KMS-11 (cell line): ENCODE measurements at regions not wholly inside any gene's neighbourhood (a gene's known extent, or its start where the extent isn't known, plus 50 kb on each side); places are given as distances from the start of the nearest gene placed in this dataset.

Experiments
- H2AFZ ChIP-seq: fragments of 200-600 bp; sonication (generic); 2 replicates; pipeline ENCODE4 v1.6.1; 2016; ENCODE audit warnings: antibody characterized with exemption, mixed run types, low read depth
- H3K27ac ChIP-seq: fragments of 200-600 bp; sonication (generic); 2 replicates; pipeline ENCODE4 v1.6.1; 2016; ENCODE audit warnings: mild to moderate bottlenecking, mixed run types
- H3K27me3 ChIP-seq: fragments of 200-600 bp; sonication (generic); 2 replicates; pipeline ENCODE4 v1.6.1; 2017; ENCODE audit warnings: mild to moderate bottlenecking, low read depth, mixed run types, moderate library complexity; ENCODE audit not compliant: insufficient read depth
- H3K36me3 ChIP-seq: fragments of 200-600 bp; sonication (generic); 2 replicates; pipeline ENCODE4 v1.6.1; 2017; ENCODE audit warnings: mild to moderate bottlenecking, mixed run types; ENCODE audit not compliant: insufficient read depth
- H3K4me1 ChIP-seq: fragments of 200-600 bp; sonication (generic); 2 replicates; pipeline ENCODE4 v1.6.1; 2016; ENCODE audit warnings: mild to moderate bottlenecking, low read depth, mixed run types; ENCODE audit not compliant: poor library complexity, severe bottlenecking
- H3K4me2 ChIP-seq: fragments of 200-600 bp; sonication (generic); 2 replicates; pipeline ENCODE4 v1.7.0; 2016; ENCODE audit warnings: mild to moderate bottlenecking, mixed run types
- H3K4me3 ChIP-seq: fragments of 200-600 bp; sonication (generic); IDR thresholded peaks from 2 replicates; pipeline ENCODE4 v1.6.1; 2017; ENCODE audit warnings: low read depth, low read length, mixed read lengths; ENCODE audit not compliant: insufficient read depth
- H3K79me2 ChIP-seq: fragments of 200-600 bp; sonication (generic); 2 replicates; pipeline ENCODE4 v1.6.1; 2016; ENCODE audit warnings: low read depth, mixed run types; ENCODE audit not compliant: insufficient read depth
- H3K9ac ChIP-seq: fragments of 200-600 bp; sonication (generic); 2 replicates; pipeline ENCODE4 v1.6.1; 2016; ENCODE audit warnings: mild to moderate bottlenecking, mixed run types
- H4K20me1 ChIP-seq: fragments of 200-600 bp; sonication (generic); 2 replicates; pipeline ENCODE4 v1.6.1; 2016; ENCODE audit warnings: mild to moderate bottlenecking, mixed run types; ENCODE audit not compliant: insufficient read depth
- TF ChIP-seq, protein P1 (sequence below): fragments of 200-600 bp; sonication (generic); conservative IDR thresholded peaks from 2 replicates; pipeline ENCODE4 v1.6.1; 2017; ENCODE audit warnings: low read depth, mild to moderate bottlenecking, antibody characterized with exemption, low read length, moderate library complexity, mixed read lengths

DNA sequence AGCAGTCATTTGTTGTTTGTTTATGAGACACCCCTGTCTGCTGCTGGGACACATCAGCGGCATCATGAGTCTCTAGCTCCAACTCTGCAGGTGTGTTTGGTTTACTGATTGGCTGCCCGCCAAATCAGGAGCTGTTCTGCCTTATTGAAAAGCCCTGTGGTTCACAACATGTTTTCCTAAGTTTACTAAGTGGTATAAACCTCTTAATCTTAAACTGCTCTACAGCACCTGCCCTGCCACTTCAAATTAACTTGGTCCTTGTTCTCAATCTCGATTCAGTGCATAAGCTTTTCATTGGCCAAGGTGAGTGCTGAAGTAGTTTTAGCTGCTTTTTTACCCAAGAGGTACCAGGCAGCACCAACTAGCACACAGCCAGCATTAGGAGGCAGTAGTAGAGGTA, 77.8 kb upstream of the WDR72 start:
- Histone ChIP-seq H3K4me1 (peaks cover 33% of the 10 kb centered on the region), H3K4me3 (no peak overlapping the region), H3K79me2 (no peaks in the 10 kb centered on the region), H2AFZ (no peak overlapping the region), H4K20me1 (no peaks in the 10 kb centered on the region), H3K27me3 (no peaks in the 10 kb centered on the region), H3K4me2 (peak overlapping the region; percentile 35), H3K9ac (no peak overlapping the region), H3K27ac (peak overlapping the region; percentile 56; the same call in 1 of the 2 replicates), H3K36me3 (no peaks in the 10 kb centered on the region)
- TF ChIP-seq, protein P1, sequence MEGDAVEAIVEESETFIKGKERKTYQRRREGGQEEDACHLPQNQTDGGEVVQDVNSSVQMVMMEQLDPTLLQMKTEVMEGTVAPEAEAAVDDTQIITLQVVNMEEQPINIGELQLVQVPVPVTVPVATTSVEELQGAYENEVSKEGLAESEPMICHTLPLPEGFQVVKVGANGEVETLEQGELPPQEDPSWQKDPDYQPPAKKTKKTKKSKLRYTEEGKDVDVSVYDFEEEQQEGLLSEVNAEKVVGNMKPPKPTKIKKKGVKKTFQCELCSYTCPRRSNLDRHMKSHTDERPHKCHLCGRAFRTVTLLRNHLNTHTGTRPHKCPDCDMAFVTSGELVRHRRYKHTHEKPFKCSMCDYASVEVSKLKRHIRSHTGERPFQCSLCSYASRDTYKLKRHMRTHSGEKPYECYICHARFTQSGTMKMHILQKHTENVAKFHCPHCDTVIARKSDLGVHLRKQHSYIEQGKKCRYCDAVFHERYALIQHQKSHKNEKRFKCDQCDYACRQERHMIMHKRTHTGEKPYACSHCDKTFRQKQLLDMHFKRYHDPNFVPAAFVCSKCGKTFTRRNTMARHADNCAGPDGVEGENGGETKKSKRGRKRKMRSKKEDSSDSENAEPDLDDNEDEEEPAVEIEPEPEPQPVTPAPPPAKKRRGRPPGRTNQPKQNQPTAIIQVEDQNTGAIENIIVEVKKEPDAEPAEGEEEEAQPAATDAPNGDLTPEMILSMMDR: no peak

DNA sequence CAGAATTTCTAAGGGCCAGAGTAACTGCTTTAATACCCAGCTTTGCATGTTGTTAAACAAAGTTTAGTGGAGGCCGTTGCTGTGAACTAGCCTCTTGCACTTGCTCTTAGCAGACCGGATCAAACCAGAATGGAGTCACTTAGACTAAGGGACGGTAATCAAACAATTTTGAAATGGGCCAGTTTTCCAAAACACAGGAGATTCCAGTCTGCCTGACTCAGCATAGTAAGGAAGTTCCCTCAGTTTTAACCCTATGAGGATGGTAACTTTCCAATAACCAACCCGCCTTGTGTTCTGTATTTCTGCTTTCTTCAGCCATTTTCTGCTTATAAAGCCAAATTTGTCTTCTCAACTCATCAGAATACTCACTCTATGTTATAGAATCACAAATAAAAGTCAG, 77.2 kb upstream of the WDR72 start:
- Histone ChIP-seq H3K4me3 (no peak overlapping the region), H3K36me3 (no peaks in the 10 kb centered on the region), H2AFZ (no peak overlapping the region), H3K4me2 (peak overlapping the region; percentile 35; the same call in 1 of the 2 replicates), H3K9ac (no peak overlapping the region), H3K27me3 (no peaks in the 10 kb centered on the region), H4K20me1 (no peaks in the 10 kb centered on the region), H3K27ac (peak overlapping the region; percentile 56), H3K4me1 (peaks cover 33% of the 10 kb centered on the region), H3K79me2 (no peaks in the 10 kb centered on the region)
- TF ChIP-seq, protein P1: no peak

DNA sequence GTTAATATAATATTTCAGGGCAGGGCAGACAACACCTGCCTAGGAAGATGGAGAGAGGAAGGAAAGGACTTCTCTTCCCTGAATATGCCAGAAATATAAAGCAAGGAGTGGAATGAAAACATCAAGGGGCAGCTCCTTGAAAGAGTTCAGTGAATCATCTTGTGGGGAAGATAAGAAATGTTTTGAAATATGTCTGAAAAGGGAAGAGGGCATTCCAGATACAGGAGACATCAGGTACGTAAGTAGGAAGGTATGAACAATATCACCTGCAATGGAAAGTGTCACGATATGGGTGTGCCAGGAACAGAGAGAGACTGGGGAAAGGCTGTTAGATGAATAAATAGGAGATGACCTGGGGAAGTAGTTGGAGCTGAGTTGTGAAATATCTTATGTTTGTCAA, 75.8 kb upstream of the WDR72 start:
- no peaks in the 10 kb centered on the region for H3K36me3 ChIP-seq
- no peaks in the 10 kb centered on the region for H4K20me1 ChIP-seq
- no peak overlapping the region for H3K9ac ChIP-seq
- H3K27me3 ChIP-seq: no peaks in the 10 kb centered on the region
- H3K79me2 ChIP-seq: no peaks in the 10 kb centered on the region
- TF ChIP-seq, protein P1: no peak
- no peak overlapping the region for H2AFZ ChIP-seq
- H3K4me1 ChIP-seq: peaks cover 33% of the 10 kb centered on the region
- no peak overlapping the region for H3K27ac ChIP-seq
- H3K4me2 ChIP-seq: no peak overlapping the region
- H3K4me3 ChIP-seq: no peak overlapping the region

DNA sequence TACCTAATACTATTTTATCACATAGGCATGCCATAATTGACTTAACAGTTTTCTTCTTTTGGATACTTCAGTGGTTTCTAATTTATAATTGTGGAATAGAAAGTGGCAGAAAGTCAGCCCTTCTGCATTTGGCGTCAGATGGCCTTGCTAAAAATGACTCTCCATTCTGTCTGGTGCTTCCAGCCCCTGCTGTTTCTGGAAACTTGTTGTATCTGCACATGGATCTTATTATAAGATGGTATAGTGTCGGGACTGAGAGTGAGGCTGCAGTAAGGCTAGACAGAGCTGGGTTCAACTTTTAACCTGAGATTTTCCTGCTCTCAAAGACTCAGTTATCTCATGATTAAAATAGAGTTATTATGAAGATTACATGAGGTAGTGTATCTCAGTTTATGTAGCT, 74.8 kb upstream of the WDR72 start:
- H3K4me1 ChIP-seq: peaks cover 33% of the 10 kb centered on the region
- TF ChIP-seq, protein P1: no peak

More for the DNA sequence above, 74.8 kb upstream of the WDR72 start:
- Histone ChIP-seq H3K4me2 (no peak overlapping the region), H3K9ac (no peak overlapping the region), H3K4me3 (no peak overlapping the region), H3K79me2 (no peaks in the 10 kb centered on the region), H3K27ac (no peak overlapping the region), H4K20me1 (no peaks in the 10 kb centered on the region), H3K36me3 (no peaks in the 10 kb centered on the region), H2AFZ (no peak overlapping the region), H3K27me3 (no peaks in the 10 kb centered on the region)
